ENCODE measurements at regions not wholly inside any gene's neighbourhood (a gene's known extent, or its start where the extent isn't known, plus 50 kb on each side); places are given as distances from the start of the nearest gene placed in this dataset.

DNA sequence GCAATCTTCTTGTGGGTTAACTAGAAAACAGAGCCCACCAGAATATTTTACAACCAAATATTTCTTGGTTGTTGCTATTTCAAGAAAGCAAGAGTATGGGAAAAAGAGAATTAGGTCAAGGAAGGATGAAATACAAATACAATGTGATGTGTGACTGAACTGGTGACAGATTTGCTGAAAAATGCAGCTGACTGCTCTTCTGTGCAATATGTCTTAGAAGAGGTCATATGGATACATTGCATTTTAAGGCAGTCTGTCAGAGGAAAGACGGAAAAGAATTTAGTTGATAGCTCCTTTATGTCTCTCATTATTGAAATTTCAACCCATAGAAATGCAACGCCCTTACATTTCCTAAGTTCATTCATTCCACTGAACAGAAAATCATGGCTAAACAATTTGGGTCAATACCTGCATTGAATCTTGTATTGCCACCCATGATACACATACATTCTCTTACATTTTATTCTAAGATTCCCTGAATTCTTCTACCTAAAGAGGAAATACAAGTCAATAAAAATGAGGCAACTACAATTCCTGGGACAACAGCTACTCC lies 423.1 kb downstream of the ADAM29 start:
- peaks cover 9% of the 10 kb centered on the region for H3K36me3 Mint-ChIP-seq
- TF ChIP-seq, protein P1, sequence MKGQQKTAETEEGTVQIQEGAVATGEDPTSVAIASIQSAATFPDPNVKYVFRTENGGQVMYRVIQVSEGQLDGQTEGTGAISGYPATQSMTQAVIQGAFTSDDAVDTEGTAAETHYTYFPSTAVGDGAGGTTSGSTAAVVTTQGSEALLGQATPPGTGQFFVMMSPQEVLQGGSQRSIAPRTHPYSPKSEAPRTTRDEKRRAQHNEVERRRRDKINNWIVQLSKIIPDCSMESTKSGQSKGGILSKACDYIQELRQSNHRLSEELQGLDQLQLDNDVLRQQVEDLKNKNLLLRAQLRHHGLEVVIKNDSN (CRISPR knock-in tag; IDR thresholded peaks at IDR 0.05), result no peak
- TF ChIP-seq, protein P2, sequence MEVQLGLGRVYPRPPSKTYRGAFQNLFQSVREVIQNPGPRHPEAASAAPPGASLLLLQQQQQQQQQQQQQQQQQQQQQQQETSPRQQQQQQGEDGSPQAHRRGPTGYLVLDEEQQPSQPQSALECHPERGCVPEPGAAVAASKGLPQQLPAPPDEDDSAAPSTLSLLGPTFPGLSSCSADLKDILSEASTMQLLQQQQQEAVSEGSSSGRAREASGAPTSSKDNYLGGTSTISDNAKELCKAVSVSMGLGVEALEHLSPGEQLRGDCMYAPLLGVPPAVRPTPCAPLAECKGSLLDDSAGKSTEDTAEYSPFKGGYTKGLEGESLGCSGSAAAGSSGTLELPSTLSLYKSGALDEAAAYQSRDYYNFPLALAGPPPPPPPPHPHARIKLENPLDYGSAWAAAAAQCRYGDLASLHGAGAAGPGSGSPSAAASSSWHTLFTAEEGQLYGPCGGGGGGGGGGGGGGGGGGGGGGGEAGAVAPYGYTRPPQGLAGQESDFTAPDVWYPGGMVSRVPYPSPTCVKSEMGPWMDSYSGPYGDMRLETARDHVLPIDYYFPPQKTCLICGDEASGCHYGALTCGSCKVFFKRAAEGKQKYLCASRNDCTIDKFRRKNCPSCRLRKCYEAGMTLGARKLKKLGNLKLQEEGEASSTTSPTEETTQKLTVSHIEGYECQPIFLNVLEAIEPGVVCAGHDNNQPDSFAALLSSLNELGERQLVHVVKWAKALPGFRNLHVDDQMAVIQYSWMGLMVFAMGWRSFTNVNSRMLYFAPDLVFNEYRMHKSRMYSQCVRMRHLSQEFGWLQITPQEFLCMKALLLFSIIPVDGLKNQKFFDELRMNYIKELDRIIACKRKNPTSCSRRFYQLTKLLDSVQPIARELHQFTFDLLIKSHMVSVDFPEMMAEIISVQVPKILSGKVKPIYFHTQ (CRISPR knock-in tag; IDR thresholded peaks at IDR 0.05), result no peak
- TF ChIP-seq OVOL2 (CRISPR knock-in tag; IDR thresholded peaks at IDR 0.05; ENCODE audit: borderline replicate concordance), result no peak
- no peak for TF ChIP-seq ZNF232 (CRISPR knock-in tag; IDR thresholded peaks at IDR 0.05)
- TF ChIP-seq, protein P3, sequence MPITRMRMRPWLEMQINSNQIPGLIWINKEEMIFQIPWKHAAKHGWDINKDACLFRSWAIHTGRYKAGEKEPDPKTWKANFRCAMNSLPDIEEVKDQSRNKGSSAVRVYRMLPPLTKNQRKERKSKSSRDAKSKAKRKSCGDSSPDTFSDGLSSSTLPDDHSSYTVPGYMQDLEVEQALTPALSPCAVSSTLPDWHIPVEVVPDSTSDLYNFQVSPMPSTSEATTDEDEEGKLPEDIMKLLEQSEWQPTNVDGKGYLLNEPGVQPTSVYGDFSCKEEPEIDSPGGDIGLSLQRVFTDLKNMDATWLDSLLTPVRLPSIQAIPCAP (CRISPR knock-in tag; IDR thresholded peaks at IDR 0.05), result no peak
- no peak for TF ChIP-seq JUN (CRISPR knock-in tag; IDR thresholded peaks at IDR 0.05)
- no peak for TF ChIP-seq ZNF317 (CRISPR knock-in tag; IDR thresholded peaks at IDR 0.05; ENCODE audit: borderline replicate concordance, low read depth)
- TF ChIP-seq, protein P4, sequence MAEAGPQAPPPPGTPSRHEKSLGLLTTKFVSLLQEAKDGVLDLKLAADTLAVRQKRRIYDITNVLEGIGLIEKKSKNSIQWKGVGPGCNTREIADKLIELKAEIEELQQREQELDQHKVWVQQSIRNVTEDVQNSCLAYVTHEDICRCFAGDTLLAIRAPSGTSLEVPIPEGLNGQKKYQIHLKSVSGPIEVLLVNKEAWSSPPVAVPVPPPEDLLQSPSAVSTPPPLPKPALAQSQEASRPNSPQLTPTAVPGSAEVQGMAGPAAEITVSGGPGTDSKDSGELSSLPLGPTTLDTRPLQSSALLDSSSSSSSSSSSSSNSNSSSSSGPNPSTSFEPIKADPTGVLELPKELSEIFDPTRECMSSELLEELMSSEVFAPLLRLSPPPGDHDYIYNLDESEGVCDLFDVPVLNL (CRISPR knock-in tag; IDR thresholded peaks at IDR 0.05; ENCODE audit: borderline replicate concordance, low read depth), result no peak
- POLR2A ChIA-PET, result no interaction called here
- peaks cover 3% of the 10 kb centered on the region; the same call in 1 of the 2 replicates for H3K4me1 Mint-ChIP-seq
- DNase-seq (ENCODE audit: low spot score) (no peak), ATAC-seq (no peak)
- no peaks in the 10 kb centered on the region for H3K27me3 Mint-ChIP-seq (ENCODE audit: low read depth)
- H3K27ac Mint-ChIP-seq, result no peak overlapping the region
- peaks cover 17% of the 10 kb centered on the region for H3K9me3 Mint-ChIP-seq
- CTCF ChIA-PET, result no interaction called here
- H3K4me3 Mint-ChIP-seq, result no peak overlapping the region

DNA sequence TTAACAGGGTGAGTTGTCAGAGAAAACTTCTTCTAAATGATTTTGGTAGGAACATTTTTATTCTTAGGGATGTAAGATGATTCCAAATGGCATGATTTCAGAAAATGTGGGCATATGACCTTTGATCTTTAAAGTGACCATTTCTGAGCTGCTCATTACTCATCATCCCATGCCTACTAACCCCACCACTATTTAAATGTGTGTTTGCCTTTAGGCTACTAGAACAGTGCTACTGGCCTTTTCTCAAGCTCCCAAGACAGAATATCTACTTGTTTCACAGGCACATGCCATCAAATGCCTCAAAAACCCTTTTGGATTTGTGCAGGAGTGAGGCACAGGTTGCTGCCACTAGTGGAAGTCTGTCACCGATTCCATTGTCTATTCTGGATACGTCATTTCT lies 428.2 kb downstream of the ADAM29 start:
- H3K9me3 Mint-ChIP-seq, result peaks cover 17% of the 10 kb centered on the region
- POLR2A ChIA-PET, result no interaction called here
- no peak overlapping the region for H3K4me3 Mint-ChIP-seq
- H3K27me3 Mint-ChIP-seq (ENCODE audit: low read depth), result no peaks in the 10 kb centered on the region
- H3K4me1 Mint-ChIP-seq, result peaks cover 3% of the 10 kb centered on the region; the same call in 1 of the 2 replicates
- peaks cover 9% of the 10 kb centered on the region for H3K36me3 Mint-ChIP-seq
- no peak for DNase-seq (ENCODE audit: low spot score)
- ATAC-seq, result no peak
- CTCF ChIA-PET, result no interaction called here
- H3K27ac Mint-ChIP-seq, result no peak overlapping the region
- TF ChIP-seq, protein P5, sequence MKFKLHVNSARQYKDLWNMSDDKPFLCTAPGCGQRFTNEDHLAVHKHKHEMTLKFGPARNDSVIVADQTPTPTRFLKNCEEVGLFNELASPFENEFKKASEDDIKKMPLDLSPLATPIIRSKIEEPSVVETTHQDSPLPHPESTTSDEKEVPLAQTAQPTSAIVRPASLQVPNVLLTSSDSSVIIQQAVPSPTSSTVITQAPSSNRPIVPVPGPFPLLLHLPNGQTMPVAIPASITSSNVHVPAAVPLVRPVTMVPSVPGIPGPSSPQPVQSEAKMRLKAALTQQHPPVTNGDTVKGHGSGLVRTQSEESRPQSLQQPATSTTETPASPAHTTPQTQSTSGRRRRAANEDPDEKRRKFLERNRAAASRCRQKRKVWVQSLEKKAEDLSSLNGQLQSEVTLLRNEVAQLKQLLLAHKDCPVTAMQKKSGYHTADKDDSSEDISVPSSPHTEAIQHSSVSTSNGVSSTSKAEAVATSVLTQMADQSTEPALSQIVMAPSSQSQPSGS (CRISPR knock-in tag; IDR thresholded peaks at IDR 0.05; ENCODE audit: borderline replicate concordance, low read depth), result no peak
- TF ChIP-seq, protein P6, sequence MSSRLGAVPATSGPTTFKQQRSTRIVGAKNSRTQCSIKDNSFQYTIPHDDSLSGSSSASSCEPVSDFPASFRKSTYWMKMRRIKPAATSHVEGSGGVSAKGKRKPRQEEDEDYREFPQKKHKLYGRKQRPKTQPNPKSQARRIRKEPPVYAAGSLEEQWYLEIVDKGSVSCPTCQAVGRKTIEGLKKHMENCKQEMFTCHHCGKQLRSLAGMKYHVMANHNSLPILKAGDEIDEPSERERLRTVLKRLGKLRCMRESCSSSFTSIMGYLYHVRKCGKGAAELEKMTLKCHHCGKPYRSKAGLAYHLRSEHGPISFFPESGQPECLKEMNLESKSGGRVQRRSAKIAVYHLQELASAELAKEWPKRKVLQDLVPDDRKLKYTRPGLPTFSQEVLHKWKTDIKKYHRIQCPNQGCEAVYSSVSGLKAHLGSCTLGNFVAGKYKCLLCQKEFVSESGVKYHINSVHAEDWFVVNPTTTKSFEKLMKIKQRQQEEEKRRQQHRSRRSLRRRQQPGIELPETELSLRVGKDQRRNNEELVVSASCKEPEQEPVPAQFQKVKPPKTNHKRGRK (CRISPR knock-in tag; IDR thresholded peaks at IDR 0.05; ENCODE audit: borderline replicate concordance), result no peak
- no peak for TF ChIP-seq RELA (CRISPR knock-in tag; IDR thresholded peaks at IDR 0.05; ENCODE audit: borderline replicate concordance)
- no peak for TF ChIP-seq JAZF1 (CRISPR knock-in tag; IDR thresholded peaks at IDR 0.05)
- TF ChIP-seq, protein P7, sequence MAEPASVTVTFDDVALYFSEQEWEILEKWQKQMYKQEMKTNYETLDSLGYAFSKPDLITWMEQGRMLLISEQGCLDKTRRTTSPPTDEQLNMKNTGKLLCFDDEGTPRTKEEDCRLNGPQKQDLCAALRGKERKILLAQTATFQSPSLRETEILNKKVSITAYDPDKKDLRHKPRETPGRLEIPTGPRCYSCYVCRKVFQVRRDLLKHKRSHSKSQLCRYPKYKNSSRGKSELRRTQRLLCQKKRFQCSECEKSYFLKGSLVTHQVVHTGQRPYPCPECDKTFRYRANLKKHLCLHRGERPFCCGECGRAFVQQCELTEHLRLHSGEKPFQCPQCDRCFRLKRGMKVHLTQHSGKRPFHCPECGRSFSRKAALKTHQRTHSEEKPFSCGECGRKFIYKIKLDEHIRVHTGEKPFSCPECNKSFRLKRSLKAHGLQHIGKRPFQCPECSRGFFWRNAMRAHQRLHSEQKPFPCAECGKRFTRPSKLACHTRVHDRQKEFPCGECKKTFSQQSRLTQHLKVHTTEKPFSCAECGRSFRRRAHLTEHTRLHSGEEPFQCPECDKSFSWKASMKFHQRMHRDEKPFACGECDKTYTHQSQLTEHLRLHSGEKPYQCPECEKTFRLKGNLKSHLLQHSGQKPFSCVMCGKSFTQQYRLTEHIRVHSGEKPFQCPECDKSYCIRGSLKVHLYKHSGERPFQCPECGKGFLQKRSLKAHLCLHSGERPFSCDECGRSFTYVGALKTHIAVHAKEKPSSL (CRISPR knock-in tag; conservative IDR thresholded peaks at IDR 0.05), result no peak
- no peak for TF ChIP-seq ELF4 (CRISPR knock-in tag; IDR thresholded peaks at IDR 0.05; ENCODE audit: low read depth)
- TF ChIP-seq ESRRA (CRISPR knock-in tag; IDR thresholded peaks at IDR 0.05; ENCODE audit: borderline replicate concordance), result no peak
- no peak for TF ChIP-seq SOX15 (CRISPR knock-in tag; IDR thresholded peaks at IDR 0.05)
- no peak for TF ChIP-seq ATF1 (CRISPR knock-in tag; IDR thresholded peaks at IDR 0.05)
- TF ChIP-seq IRF2 (CRISPR knock-in tag; IDR thresholded peaks at IDR 0.05; ENCODE audit: borderline replicate concordance, low read depth), result no peak
- TF ChIP-seq, protein P8, sequence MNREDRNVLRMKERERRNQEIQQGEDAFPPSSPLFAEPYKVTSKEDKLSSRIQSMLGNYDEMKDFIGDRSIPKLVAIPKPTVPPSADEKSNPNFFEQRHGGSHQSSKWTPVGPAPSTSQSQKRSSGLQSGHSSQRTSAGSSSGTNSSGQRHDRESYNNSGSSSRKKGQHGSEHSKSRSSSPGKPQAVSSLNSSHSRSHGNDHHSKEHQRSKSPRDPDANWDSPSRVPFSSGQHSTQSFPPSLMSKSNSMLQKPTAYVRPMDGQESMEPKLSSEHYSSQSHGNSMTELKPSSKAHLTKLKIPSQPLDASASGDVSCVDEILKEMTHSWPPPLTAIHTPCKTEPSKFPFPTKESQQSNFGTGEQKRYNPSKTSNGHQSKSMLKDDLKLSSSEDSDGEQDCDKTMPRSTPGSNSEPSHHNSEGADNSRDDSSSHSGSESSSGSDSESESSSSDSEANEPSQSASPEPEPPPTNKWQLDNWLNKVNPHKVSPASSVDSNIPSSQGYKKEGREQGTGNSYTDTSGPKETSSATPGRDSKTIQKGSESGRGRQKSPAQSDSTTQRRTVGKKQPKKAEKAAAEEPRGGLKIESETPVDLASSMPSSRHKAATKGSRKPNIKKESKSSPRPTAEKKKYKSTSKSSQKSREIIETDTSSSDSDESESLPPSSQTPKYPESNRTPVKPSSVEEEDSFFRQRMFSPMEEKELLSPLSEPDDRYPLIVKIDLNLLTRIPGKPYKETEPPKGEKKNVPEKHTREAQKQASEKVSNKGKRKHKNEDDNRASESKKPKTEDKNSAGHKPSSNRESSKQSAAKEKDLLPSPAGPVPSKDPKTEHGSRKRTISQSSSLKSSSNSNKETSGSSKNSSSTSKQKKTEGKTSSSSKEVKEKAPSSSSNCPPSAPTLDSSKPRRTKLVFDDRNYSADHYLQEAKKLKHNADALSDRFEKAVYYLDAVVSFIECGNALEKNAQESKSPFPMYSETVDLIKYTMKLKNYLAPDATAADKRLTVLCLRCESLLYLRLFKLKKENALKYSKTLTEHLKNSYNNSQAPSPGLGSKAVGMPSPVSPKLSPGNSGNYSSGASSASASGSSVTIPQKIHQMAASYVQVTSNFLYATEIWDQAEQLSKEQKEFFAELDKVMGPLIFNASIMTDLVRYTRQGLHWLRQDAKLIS (CRISPR knock-in tag; IDR thresholded peaks at IDR 0.05; ENCODE audit: borderline replicate concordance), result no peak
- TF ChIP-seq ZNF232 (CRISPR knock-in tag; IDR thresholded peaks at IDR 0.05), result no peak

All from WTC11 (cell line).